ENCODE measurements at regions not wholly inside any gene's neighbourhood (a gene's known extent, or its start where the extent isn't known, plus 50 kb on each side); places are given as distances from the start of the nearest gene placed in this dataset.

DNA sequence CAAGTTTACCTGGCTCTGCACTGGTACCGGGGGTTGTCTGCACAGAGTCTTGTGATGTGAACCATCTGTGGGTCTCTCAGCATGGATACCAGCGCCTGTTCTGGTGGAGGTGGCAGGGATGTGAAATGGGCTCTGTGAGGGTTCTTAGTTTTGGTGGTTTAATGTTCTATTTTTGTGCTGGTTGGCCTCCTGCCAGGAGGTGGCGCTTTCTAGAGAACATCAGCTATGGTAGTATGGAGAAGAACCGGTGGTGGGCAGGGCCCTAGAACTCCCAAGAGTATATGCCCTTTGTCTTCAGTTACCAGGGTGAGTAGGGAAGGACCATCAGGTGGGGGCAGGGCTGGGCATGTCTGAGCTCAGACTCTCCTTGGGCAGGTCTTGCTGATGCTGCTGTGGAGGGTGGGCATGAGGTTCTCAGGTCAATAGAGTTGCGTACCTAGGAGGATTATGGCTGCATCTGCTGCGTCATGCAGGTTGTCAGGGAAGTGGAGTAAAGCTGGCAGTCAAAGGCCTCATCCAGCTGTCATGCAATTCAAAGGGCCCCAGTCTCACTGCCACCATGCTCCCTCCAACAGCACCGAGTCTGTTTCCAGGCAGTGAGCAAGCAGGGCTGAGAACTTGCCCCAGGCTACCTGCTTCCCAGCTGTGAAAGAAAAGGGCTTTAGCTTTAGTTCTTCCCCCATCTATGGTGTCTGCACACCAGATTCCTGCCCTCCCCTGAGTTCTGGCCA lies 278.0 kb downstream of the METTL4 start:
- peaks cover 5% of the 10 kb centered on the region for H3K27me3 Mint-ChIP-seq
- ChIA-PET POLR2A (no interaction called here), CTCF (no interaction called here)
- no peak for DNase-seq
- H3K4me3 Mint-ChIP-seq, result no peak overlapping the region
- H3K27ac Mint-ChIP-seq, result no peak overlapping the region
- H3K4me1 Mint-ChIP-seq, result no peaks in the 10 kb centered on the region
- no peaks in the 10 kb centered on the region for H3K9me3 Mint-ChIP-seq
- H3K36me3 Mint-ChIP-seq (ENCODE audit: low read depth), result no peaks in the 10 kb centered on the region

DNA sequence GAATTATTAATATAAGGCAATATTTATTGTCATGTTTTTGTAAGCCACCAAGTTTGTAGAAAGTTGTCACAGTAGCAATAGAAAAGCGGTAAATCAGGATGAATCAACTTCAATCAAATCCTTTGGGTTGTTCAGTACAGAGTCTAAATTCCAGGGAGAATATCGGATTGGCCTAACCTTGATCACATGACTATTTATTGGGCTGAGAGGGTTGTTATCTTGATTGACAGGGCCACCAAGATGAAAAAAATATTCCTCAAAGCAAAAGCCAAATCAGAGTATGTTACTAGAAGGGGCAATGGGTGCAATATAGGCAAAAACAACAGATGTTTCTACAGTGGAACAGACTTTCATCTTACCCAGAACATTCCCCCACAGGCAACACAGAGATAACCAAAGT lies 270.0 kb downstream of the METTL4 start:
- CTCF ChIA-PET, result interaction anchor here (0.9 kb wide), 1 partner anchor 19 kb away, joined by 4 read pairs; no protein-coding TSS in a partner anchor
- POLR2A ChIA-PET, result no interaction called here
- Mint-ChIP-seq H3K27me3 (peaks cover 31% of the 10 kb centered on the region), H3K36me3 (ENCODE audit: low read depth) (no peaks in the 10 kb centered on the region), H3K27ac (no peak overlapping the region), H3K4me3 (no peak overlapping the region), H3K9me3 (no peaks in the 10 kb centered on the region), H3K4me1 (no peaks in the 10 kb centered on the region)
- DNase-seq, result no peak

DNA sequence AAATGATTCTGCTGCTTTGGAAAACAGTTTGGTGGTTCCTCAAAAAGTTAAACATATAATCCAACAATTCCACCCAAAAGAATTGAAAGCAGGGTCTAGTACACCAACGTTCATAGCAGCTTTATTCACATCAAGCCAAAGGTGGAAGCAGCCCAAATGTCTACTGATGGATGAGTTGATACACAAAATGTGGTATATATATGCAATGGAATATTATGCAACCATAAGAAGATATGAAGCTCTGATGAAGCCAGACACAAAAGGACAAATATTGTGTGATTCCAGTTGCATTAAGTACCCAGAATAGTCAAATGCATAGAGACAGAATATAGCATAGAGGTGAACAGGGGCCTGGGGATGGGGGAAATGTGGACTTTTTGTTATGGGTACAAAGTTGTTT lies 269.3 kb downstream of the METTL4 start:
- Mint-ChIP-seq H3K9me3 (no peaks in the 10 kb centered on the region), H3K27ac (no peak overlapping the region), H3K4me3 (no peak overlapping the region), H3K4me1 (no peaks in the 10 kb centered on the region), H3K27me3 (peaks cover 35% of the 10 kb centered on the region), H3K36me3 (ENCODE audit: low read depth) (no peaks in the 10 kb centered on the region)
- DNase-seq, result no peak
- ChIA-PET POLR2A (no interaction called here), CTCF (no interaction called here)

DNA sequence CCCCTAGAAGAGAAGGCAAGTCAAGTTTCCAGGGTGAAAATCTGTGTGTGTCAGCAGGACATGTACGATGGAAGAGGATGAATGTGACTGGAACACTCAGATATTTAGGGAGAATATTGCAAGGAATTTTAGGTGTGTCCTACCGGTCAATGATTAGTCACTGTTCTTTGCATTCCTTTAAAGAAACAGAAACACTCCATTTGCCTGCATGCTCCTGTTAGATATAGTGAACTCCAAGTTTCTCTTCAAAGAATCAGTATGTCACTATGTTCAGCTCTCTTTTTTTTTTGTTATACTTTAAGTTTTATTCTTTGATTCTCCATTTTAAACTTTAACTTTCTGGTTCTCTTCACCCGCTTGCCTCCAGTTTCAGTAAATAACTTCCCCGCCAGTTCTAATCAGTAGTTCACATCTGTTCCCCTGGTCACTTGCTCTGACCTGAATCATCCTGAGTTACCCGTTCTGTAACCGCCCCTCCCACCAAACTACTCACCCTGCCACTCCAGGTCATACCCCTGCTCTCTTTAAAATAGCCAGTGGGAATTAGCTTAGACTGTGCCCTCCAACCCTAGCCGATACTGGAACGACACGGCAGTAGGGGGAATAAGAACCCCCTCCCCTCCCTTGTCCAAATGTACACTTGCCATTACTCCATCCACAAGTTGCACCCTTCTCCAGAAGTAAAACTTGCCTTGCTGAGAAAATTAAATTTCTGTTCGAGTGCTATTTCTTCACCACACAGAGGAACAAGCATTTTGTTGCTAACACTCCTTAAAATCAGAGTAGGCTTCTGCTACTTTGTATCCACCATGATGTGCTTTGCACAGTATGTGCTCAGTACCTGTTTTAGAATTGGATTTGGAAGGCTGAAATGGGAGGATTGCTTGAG lies 268.4 kb downstream of the METTL4 start:
- Mint-ChIP-seq H3K27me3 (peaks cover 34% of the 10 kb centered on the region), H3K27ac (no peak overlapping the region), H3K4me1 (no peaks in the 10 kb centered on the region), H3K9me3 (no peaks in the 10 kb centered on the region), H3K36me3 (ENCODE audit: low read depth) (no peaks in the 10 kb centered on the region), H3K4me3 (no peak overlapping the region)
- ChIA-PET POLR2A (no interaction called here), CTCF (no interaction called here)
- DNase-seq, result no peak

DNA sequence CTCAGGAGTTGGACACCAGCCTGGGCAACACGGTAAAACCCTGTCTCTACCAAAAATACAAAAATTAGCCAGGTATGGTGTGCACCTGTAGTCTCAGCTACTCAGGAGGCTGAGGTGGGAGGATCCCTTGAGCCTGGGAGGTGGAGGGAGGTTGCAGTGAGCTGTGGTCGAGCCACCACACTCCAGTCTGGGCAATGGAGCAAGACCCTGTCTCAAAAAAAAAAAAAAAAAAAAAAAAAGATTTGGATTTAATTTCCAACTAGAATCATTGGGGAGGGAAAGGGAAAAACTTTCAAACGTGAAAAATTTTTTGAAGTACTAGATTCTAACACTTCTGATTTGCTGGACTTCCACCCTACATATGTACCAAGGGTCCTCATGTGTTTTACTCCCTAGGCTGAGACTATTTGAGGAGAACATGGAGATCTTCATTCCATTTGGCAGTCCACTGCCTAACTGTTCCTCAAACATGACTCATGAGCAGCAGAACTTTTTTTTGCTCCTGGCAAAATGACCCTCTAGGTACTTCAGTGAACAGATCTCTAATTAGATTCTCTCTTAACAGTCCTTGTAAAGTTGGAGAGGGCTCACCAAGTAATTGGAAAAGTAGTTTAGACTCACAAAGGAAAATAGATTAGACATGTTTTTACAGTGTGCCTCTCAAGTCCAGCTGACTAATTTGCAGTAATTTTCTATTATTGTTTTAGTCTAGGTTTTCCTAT lies 267.6 kb downstream of the METTL4 start:
- H3K27me3 Mint-ChIP-seq, result peaks cover 40% of the 10 kb centered on the region
- H3K27ac Mint-ChIP-seq, result no peak overlapping the region
- H3K4me1 Mint-ChIP-seq, result no peaks in the 10 kb centered on the region
- POLR2A ChIA-PET, result no interaction called here
- no peaks in the 10 kb centered on the region for H3K9me3 Mint-ChIP-seq
- no peaks in the 10 kb centered on the region for H3K36me3 Mint-ChIP-seq (ENCODE audit: low read depth)
- CTCF ChIA-PET, result no interaction called here
- DNase-seq, result no peak
- H3K4me3 Mint-ChIP-seq, result no peak overlapping the region

DNA sequence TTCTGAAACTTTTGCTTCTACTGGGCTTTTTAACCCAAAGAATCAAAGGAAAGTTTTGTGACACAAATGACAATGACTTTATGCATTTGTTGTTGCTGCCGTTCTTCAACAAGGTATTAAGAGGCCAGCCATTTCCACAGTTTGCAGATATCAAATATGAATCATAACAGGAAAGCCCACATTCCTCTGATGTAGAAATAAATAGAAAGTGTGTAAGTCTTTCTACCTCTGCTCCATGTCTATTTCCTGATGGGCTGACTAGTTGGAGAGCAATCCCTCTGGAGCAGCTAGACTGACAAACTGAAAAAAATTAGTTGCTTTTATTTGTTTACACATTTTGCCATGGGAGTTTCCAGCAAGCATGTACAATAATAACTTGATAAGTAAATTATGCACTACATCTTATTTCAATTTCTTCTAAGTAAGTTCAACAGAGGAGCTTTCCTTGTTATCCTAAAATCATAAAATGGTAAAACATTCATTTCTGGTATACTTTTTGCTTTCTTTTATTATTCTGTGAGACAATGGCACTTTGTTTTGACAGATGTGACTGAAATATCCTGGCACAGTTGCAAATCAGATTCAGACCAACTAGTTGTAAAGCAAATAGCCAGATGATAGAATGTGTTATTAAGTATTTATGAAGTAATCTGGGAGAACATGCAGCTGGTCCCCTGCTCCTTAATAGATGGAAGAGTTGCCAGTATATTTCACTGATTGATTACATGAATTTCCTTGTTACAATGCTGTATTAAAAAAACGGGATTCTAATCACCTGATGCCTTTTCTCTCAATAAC lies 266.7 kb downstream of the METTL4 start:
- DNase-seq, result no peak
- Mint-ChIP-seq H3K9me3 (no peaks in the 10 kb centered on the region), H3K4me1 (no peaks in the 10 kb centered on the region), H3K27me3 (peaks cover 36% of the 10 kb centered on the region), H3K36me3 (ENCODE audit: low read depth) (no peaks in the 10 kb centered on the region), H3K4me3 (no peak overlapping the region), H3K27ac (no peak overlapping the region)
- ChIA-PET CTCF (no interaction called here), POLR2A (no interaction called here)

DNA sequence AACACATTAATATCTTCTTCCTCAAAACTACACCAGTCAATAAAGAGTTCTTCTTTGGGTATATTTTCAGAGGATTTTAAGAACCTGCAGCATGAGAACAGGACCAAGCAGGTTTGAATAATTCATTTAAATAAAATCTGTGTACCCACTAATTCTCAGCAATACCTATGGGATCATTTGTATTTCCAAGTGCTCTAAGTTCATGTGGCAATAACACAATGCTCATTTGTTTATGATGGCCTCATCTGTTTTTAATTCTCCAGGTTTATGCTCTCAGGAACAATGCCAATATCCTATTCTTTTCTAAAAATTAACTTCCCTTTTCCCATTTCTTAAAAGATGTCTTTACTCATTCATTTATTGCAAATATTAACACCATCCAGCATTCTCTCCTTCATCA lies 264.7 kb downstream of the METTL4 start:
- H3K4me1 Mint-ChIP-seq, result no peaks in the 10 kb centered on the region
- H3K27me3 Mint-ChIP-seq, result peaks cover 28% of the 10 kb centered on the region
- CTCF ChIA-PET, result no interaction called here

DNA sequence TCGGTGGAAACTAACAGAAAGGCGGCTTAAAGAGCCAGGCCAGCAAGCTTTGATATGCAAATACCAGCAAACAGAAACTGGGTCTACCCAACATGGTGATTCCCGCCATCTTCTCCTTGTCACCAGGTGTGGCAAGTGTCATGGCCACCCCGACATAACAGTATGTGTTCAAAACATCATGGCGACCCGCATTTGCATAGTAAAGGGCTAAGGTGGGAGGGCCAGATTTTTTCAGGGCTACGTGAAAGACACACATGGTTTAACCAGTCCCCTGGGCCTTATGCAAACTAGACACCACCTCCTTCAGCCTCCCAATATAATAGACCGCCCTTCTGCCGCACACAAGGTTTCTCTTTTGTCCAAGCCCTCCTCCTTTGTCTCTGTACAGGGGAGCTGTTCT lies 260.4 kb downstream of the METTL4 start:
- H3K27ac Mint-ChIP-seq, result no peak overlapping the region

More for the DNA sequence above, 264.7 kb downstream of the METTL4 start:
- Mint-ChIP-seq H3K27ac (no peak overlapping the region), H3K4me3 (no peak overlapping the region), H3K36me3 (ENCODE audit: low read depth) (no peaks in the 10 kb centered on the region), H3K9me3 (no peaks in the 10 kb centered on the region)
- POLR2A ChIA-PET, result no interaction called here
- DNase-seq, result no peak

DNA sequence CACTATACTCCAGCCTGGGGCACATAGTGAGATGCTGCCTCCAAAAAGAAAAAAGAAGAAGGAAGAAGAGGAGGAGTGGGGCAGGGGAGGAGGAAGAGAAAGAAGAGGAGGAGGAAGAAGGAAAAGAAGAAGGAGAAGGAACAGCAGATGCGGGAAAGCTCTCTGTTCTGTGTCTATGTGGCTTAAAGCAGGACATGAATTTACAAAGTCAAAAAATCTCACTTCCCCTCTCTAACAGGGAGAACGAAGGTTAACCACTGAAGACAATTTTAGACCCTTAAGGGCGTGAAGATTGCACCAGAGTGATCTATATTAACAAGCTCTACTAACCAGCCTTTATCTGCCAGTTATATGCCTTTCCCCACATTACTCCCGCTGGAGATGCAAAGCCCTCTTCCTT lies 258.9 kb downstream of the METTL4 start:
- no peaks in the 10 kb centered on the region for H3K4me1 Mint-ChIP-seq
- no peak overlapping the region for H3K27ac Mint-ChIP-seq
- H3K36me3 Mint-ChIP-seq (ENCODE audit: low read depth), result no peaks in the 10 kb centered on the region
- ChIA-PET CTCF (no interaction called here), POLR2A (no interaction called here)
- H3K4me3 Mint-ChIP-seq, result no peak overlapping the region
- no peak for DNase-seq
- H3K27me3 Mint-ChIP-seq, result peaks cover 14% of the 10 kb centered on the region
- no peaks in the 10 kb centered on the region for H3K9me3 Mint-ChIP-seq

More for the DNA sequence above, 260.4 kb downstream of the METTL4 start:
- Mint-ChIP-seq H3K36me3 (ENCODE audit: low read depth) (no peaks in the 10 kb centered on the region), H3K4me1 (no peaks in the 10 kb centered on the region), H3K9me3 (no peaks in the 10 kb centered on the region), H3K4me3 (no peak overlapping the region), H3K27me3 (peaks cover 18% of the 10 kb centered on the region)
- ChIA-PET POLR2A (no interaction called here), CTCF (no interaction called here)
- no peak for DNase-seq

DNA sequence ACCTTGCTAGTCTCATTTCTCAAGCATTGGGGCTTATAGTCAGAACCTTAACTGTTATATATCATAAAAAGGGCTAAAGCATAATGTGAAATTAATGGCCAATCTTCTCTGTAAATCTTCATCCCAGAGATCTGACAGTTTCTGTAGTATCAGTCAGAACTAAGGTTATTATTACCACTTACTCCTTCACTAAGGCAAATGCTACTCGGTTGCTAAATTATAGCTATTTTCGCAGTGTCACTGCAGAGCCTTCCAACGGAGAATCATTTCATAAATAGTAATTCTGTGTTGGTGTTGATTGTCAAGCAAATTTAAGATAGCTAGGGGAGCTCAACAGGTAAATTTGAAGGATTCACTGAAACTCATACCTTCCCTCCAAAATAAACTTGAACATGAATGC lies 258.0 kb downstream of the METTL4 start:
- CTCF ChIA-PET, result no interaction called here
- H3K4me1 Mint-ChIP-seq, result no peaks in the 10 kb centered on the region
- no peak for DNase-seq
- no peak overlapping the region for H3K27ac Mint-ChIP-seq
- H3K4me3 Mint-ChIP-seq, result no peak overlapping the region
- H3K36me3 Mint-ChIP-seq (ENCODE audit: low read depth), result no peaks in the 10 kb centered on the region
- H3K9me3 Mint-ChIP-seq, result no peaks in the 10 kb centered on the region
- POLR2A ChIA-PET, result no interaction called here
- peaks cover 10% of the 10 kb centered on the region for H3K27me3 Mint-ChIP-seq

DNA sequence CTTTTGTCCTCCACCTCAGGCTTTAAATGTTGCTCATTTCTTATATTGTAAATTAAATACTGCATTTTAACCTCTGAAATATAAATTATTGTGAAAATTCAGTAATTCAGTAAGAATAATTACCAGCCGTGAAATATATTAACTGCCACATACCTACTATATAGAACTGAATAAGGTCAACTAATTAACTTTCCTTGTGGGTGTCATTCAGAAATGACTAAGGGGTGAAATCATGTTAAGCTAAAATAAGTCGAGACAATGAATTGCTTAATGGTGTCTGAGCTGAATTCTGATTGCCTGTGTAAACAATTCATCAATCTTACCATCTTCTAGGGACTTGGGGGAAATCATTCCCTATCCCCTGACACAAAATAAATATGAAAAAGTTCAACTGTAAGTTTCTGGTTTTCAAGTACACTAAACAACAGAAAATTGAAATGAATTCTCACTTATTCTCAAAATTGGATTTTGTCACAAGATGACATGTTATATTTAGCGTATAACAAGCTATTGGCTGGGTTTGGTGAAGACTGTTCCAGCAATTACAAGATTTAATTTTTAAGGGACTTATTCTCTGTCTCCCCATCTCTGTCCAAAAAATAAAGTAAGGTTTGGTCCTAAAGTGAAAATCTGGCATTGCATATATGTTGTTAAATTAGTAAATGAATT lies 255.1 kb downstream of the METTL4 start:
- POLR2A ChIA-PET, result no interaction called here
- Mint-ChIP-seq H3K27me3 (peaks cover 11% of the 10 kb centered on the region), H3K27ac (no peak overlapping the region), H3K4me1 (no peaks in the 10 kb centered on the region), H3K9me3 (no peaks in the 10 kb centered on the region), H3K4me3 (no peak overlapping the region), H3K36me3 (ENCODE audit: low read depth) (no peaks in the 10 kb centered on the region)
- no peak for DNase-seq
- CTCF ChIA-PET, result no interaction called here
